Fibroblast of lung (primary cell): ENCODE measurements at regions not wholly inside any gene's neighbourhood (a gene's known extent, or its start where the extent isn't known, plus 50 kb on each side); places are given as distances from the start of the nearest gene placed in this dataset.

Experiments
- DNase-seq, 2 donors: peaks; one replicate each; pipeline versions ENCODE4 v3.0.0 to v3.0.0-alpha.2; 2010; ENCODE audit warnings: low read depth in 2 of 2
- H2AFZ ChIP-seq: 2 replicates; pipeline ENCODE4 v1.5.1; 2012; ENCODE audit warnings: low read length, control low read depth, inconsistent platforms
- H3K27ac ChIP-seq: 2 replicates; pipeline ENCODE4 v1.5.1; 2011; ENCODE audit warnings: low read length, control low read depth; ENCODE audit not compliant: insufficient read depth
- H3K27me3 ChIP-seq: 2 replicates; pipeline ENCODE4 v1.5.1; 2011; ENCODE audit warnings: mild to moderate bottlenecking, low read length; ENCODE audit not compliant: control insufficient read depth, insufficient read depth
- H3K36me3 ChIP-seq: 2 replicates; pipeline ENCODE4 v1.5.1; 2011; ENCODE audit warnings: low read length; ENCODE audit not compliant: control insufficient read depth, insufficient read depth
- H3K4me1 ChIP-seq: 2 replicates; pipeline ENCODE4 v1.5.1; 2011; ENCODE audit warnings: low read length; ENCODE audit not compliant: control insufficient read depth, insufficient read depth; ENCODE audit errors: extremely low read depth
- H3K4me2 ChIP-seq: 2 replicates; pipeline ENCODE4 v1.5.1; 2011; ENCODE audit warnings: low read length, control low read depth; ENCODE audit not compliant: insufficient read depth; ENCODE audit errors: extremely low read depth
- H3K4me3 ChIP-seq, 4 experiments: fragments of 200-600 bp in 1 of 4; sonication (generic) in 1 of 4; replicated peaks in 1 of 4; 2 replicates each; pipeline ENCODE4 v1.5.1; 2011 to 2016; ENCODE audit warnings: low read length in 4 of 4, low read depth in 3 of 4, mild to moderate bottlenecking in 3 of 4, control low read depth in 2 of 4, inconsistent platforms in 1 of 4, mixed read lengths in 1 of 4; ENCODE audit not compliant: insufficient read depth in 1 of 4; ENCODE audit errors: control extremely low read depth in 1 of 4
- H3K79me2 ChIP-seq: 2 replicates; pipeline ENCODE4 v1.5.1; 2012; ENCODE audit warnings: mild to moderate bottlenecking, low read length, inconsistent platforms; ENCODE audit not compliant: control insufficient read depth, insufficient read depth
- H3K9ac ChIP-seq: 2 replicates; pipeline ENCODE4 v1.5.1; 2011; ENCODE audit warnings: mild to moderate bottlenecking, low read length, control low read depth; ENCODE audit not compliant: insufficient read depth
- H3K9me3 ChIP-seq: 2 replicates; pipeline ENCODE4 v1.5.1; 2012; ENCODE audit warnings: low read depth, low read length; ENCODE audit not compliant: control insufficient read depth, insufficient read depth
- H4K20me1 ChIP-seq: 2 replicates; pipeline ENCODE4 v1.5.1; 2011; ENCODE audit warnings: low read length; ENCODE audit not compliant: control insufficient read depth, insufficient read depth; ENCODE audit errors: extremely low read depth
- EZH2 ChIP-seq: IDR thresholded peaks from 2 replicates; pipeline ENCODE4 v1.5.1; 2012; ENCODE audit warnings: low read length, control low read depth, mild to moderate bottlenecking; ENCODE audit errors: missing control alignments
- TF ChIP-seq, protein P1 (sequence below), 2 donors: IDR thresholded peaks in 1 of 2; conservative IDR thresholded peaks in 1 of 2; 1 replicate in 1 of 2; 2 replicates in 1 of 2; pipeline ENCODE4 v1.5.1; 2011 to 2012; ENCODE audit warnings: low read length in 2 of 2, control low read depth in 1 of 2, inconsistent platforms in 1 of 2, low read depth in 1 of 2, mild to moderate bottlenecking in 1 of 2

DNA sequence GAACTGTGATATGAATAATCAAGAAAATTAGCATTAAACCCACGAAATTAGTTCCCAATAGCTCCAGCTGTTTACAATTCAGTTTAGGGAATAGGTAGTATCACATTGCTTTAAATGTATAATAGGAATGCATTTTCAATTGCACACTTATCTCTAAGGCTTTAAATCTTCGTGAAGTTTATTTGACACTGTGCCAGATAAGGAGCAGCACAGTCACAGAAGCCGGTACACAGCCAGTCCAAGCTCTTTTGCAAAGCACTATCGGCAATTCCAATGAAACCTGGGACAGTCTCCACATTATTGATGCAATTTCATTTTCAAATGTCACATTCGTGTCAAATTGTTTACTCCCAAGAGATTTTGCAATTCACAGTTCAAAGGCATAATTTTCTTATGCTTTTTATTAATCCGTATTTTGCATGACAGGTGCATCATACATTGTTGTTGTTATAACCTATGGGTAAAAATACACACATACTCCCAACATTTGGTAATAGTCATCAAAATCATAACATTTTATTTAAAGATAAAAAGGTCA, 602.8 kb downstream of the RPS29 start:
- H3K4me2 ChIP-seq = no peak overlapping the region
- no peak for DNase-seq
- H2AFZ ChIP-seq = no peak overlapping the region
- no peaks in the 10 kb centered on the region for H3K4me1 ChIP-seq
- no peak overlapping the region for H3K4me3 ChIP-seq
- no peaks in the 10 kb centered on the region for H3K9me3 ChIP-seq
- no peak for TF ChIP-seq EZH2
- TF ChIP-seq, protein P1, sequence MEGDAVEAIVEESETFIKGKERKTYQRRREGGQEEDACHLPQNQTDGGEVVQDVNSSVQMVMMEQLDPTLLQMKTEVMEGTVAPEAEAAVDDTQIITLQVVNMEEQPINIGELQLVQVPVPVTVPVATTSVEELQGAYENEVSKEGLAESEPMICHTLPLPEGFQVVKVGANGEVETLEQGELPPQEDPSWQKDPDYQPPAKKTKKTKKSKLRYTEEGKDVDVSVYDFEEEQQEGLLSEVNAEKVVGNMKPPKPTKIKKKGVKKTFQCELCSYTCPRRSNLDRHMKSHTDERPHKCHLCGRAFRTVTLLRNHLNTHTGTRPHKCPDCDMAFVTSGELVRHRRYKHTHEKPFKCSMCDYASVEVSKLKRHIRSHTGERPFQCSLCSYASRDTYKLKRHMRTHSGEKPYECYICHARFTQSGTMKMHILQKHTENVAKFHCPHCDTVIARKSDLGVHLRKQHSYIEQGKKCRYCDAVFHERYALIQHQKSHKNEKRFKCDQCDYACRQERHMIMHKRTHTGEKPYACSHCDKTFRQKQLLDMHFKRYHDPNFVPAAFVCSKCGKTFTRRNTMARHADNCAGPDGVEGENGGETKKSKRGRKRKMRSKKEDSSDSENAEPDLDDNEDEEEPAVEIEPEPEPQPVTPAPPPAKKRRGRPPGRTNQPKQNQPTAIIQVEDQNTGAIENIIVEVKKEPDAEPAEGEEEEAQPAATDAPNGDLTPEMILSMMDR (conservative IDR thresholded peaks at IDR 0.05 in 1 of 2, IDR thresholded peaks at IDR 0.05 in 1 of 2; ENCODE audit: low read depth in 1 of 2, low read length in 2 of 2) = no peak
- no peak overlapping the region for H3K27ac ChIP-seq
- no peaks in the 10 kb centered on the region for H4K20me1 ChIP-seq
- no peaks in the 10 kb centered on the region for H3K36me3 ChIP-seq
- no peaks in the 10 kb centered on the region for H3K79me2 ChIP-seq
- H3K9ac ChIP-seq = no peak overlapping the region
- no peaks in the 10 kb centered on the region for H3K27me3 ChIP-seq

DNA sequence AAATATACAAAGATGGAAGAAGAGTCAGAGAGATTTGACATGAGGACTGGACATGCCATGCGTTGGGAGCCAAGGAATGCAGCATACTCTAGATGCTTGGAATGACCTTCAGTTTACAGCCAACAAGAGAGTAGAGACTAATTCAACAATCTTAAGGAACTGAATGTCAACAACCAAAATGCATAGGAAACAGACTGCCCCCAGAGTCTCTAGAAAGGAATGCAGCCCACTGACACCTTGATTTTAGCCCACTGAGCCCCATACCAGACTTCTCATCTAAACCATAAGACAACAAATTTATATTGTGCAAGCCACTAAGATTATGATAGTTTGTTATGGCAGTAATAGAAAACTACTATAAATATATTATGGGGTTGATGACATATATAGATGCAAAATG, 611.2 kb downstream of the RPS29 start:
- Histone ChIP-seq H3K27me3 (no peaks in the 10 kb centered on the region), H3K4me3 (no peak overlapping the region), H3K4me1 (no peaks in the 10 kb centered on the region), H3K27ac (no peak overlapping the region), H3K79me2 (no peaks in the 10 kb centered on the region), H2AFZ (no peak overlapping the region), H3K36me3 (no peaks in the 10 kb centered on the region), H3K4me2 (no peak overlapping the region), H3K9ac (no peak overlapping the region), H4K20me1 (no peaks in the 10 kb centered on the region), H3K9me3 (no peaks in the 10 kb centered on the region)
- no peak for TF ChIP-seq EZH2
- TF ChIP-seq, protein P1 (conservative IDR thresholded peaks at IDR 0.05 in 1 of 2, IDR thresholded peaks at IDR 0.05 in 1 of 2; ENCODE audit: low read depth in 1 of 2, low read length in 2 of 2) = no peak
- no peak for DNase-seq

DNA sequence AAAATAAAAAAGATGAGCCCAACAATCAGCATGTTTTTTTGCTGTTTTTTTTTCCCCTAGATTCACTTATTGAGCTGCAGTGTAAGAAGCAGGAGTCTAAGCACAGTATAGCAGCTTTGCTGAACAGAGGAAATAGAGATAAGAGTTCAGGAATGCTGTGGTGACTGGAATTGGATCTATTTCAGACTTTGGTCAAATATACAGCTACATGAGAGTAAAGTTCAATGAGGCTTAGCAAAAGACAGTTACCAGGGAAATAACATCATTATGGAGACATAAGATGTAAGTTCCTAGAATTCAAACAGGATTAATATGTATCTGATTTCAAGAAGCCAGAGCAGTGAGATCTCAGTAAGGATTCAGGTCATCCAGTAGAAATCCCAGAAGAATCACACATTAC, 613.0 kb downstream of the RPS29 start:
- Histone ChIP-seq H3K4me2 (no peak overlapping the region), H3K27ac (no peak overlapping the region), H3K9ac (no peak overlapping the region), H4K20me1 (no peaks in the 10 kb centered on the region), H3K4me1 (no peaks in the 10 kb centered on the region), H2AFZ (no peak overlapping the region), H3K79me2 (no peaks in the 10 kb centered on the region), H3K36me3 (no peaks in the 10 kb centered on the region), H3K27me3 (no peaks in the 10 kb centered on the region), H3K4me3 (no peak overlapping the region), H3K9me3 (no peaks in the 10 kb centered on the region)
- DNase-seq = peak in 1 of 2 donors; percentile 77
- TF ChIP-seq EZH2 = no peak
- TF ChIP-seq, protein P1 (conservative IDR thresholded peaks at IDR 0.05 in 1 of 2, IDR thresholded peaks at IDR 0.05 in 1 of 2; ENCODE audit: low read depth in 1 of 2, low read length in 2 of 2) = no peak
